GM21423 (cell line): ENCODE measurements at regions not wholly inside any gene's neighbourhood (a gene's known extent, or its start where the extent isn't known, plus 50 kb on each side); places are given as distances from the start of the nearest gene placed in this dataset.
"Not testable (repeated sequence)": the region's sequence is repeated elsewhere in the genome, so short reads cannot be mapped to it uniquely, and the experiment has no call there.

Experiments
- ATAC-seq: cut with Tn5 transposase; IDR thresholded peaks from one replicate; pipeline ENCODE4 v1.9.1; 2021; ENCODE audit warnings: mild to moderate bottlenecking, moderate library complexity; ENCODE audit not compliant: unreplicated experiment

DNA sequence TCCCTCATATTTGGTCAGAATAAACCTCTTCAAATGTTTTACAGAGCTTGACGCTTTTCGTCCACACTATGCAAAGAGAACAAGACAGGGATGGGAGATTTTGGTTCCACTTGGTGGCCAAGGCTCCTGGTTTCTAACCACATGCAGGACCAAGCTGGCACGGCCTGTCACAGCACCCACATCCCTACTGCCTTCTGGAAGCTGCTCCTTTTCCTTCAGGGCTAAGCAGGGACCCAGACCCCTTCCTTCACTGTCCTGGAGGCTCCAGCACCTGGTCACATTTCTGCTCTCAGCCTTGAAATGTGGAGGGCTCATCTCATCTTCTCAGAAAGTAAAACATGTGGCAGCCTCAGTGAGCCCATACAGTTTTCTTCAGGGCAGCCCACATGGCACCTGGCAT, 50.4 kb upstream of the ARHGEF7 start:
- ATAC-seq = no peak

DNA sequence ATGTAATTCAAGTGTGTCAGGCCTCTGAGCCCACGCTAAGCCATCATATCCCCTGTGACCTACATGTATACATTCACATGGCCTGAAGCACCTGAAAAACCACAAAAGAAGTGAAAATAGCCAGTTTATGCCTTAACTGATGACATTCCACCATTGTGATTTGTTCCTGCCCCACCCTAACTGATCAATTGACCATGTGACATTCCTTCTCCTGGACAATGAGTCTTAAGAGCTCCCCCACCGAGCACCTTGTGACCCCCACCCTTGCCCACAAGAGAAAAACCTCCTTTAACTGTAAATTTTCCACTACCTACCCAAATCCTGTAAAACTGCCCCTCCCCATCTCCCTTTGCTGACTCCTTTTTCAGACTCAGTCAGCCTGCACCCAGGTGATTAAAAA, 52.1 kb upstream of the ARHGEF7 start:
- ATAC-seq = no peak

DNA sequence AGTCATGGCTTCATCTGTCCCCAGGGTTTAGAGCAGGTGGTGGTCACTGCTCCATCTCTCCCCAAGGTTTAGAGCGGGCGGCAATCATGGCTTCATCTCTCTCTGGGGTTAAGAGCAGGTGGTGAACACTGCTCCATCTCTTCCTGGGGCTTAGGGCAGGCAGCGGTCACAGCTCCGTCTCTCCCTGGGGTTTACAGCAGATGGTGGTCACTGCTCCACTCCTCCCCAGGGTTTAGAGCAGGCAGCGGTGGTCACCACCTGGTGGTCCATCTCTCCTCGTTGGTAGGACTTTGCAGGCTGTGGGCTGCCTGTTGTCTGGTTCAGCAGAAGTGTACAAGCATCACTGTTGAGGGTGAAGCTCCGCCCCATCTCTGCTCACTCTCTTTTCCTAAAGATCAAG, 52.8 kb upstream of the ARHGEF7 start:
- no peak for ATAC-seq

DNA sequence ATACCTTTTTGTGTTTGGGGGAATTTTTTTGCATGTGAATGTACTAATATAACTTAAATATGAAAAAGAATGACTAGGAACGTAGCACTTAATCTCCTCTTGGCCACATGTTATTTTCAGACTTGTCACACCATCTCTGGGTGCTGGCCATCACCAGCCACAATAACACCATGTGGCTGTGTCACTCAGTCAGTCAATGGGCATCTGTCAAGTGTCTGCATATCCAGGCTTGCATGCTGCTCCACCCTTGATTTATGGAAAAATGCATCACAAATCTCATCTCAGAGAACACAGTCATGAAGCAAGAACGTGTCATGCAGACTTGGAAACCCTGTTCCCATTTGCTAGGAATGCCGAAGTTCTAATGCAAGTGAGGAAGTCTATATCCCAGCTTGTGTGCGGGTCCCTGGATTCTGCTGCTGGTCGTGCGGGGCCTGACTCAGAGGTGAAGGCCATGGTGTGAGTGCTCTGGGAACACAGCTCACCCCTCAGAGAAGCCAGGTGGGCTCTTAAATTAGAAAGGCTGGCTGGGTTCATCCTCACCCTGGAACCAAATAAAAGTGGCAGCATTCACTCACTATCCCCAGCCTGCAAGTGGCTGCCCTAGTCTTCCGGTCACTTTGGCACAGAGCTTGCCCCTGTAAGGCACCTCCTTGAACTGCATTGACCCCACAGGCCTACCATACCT, 53.6 kb upstream of the ARHGEF7 start:
- ATAC-seq = no peak

DNA sequence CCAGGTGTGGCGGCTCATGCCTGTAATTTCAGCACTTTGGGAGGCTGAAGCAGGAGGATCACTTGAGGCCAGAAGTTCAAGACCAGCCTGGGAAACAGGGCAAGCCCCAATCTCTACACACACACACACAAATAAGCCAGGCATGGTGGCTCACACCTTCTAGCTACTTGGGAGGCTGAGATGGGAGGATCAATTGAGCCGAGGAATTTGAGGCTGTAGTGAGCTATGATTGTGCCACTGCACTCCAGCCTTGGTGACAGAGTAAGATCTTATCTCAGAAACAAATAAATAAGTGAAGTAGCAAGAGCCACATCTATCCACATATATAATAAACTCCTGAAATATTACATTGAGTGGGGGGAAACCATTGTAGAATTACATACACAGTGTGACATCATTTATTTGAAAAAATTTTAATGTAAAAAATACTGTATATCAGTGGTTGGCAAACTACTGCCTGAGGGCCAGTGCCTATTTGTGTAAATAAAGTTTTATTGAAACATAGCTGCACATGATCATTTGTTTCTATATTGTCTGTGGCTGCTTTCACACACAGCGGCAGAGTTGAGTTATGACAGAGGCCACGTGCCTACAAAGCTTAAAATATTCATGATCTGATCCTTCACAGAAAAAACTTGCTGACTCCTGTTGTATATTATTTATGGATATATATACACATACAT, 54.7 kb upstream of the ARHGEF7 start:
- no peak for ATAC-seq

DNA sequence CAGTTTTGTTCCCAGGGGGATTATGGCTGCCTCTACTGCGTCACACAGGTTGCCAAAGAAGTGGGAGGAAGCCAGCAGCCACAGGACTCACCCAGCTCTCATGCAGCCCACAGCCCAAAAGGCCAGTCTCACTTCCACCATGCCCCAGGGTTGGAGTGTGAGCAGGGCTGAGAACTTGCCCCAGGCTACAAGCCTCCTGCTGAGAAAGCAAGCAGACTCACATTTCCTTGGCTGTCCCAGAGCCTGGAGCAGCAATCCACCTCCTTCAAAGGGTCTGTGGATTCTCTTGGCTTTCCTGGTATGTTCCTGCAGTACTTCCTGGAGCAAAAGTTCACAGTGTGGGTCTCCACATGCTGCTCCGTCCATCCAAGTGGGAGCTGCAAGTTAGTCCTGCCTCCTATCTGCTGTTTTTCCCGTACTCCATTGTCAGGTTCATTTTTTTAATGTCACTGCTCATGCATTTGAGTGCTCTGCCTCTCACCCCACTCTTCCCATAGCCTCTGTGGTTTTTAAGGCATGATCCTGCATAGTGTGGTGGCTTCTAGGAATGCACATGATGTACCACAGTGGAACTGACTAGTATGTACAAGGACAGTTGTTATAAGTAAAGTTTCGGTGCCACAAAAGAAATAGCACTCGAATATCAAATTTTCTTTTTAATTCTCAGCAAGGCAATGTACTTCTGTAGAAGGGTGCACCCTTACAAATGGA, 56.2 kb upstream of the ARHGEF7 start:
- no peak for ATAC-seq

DNA sequence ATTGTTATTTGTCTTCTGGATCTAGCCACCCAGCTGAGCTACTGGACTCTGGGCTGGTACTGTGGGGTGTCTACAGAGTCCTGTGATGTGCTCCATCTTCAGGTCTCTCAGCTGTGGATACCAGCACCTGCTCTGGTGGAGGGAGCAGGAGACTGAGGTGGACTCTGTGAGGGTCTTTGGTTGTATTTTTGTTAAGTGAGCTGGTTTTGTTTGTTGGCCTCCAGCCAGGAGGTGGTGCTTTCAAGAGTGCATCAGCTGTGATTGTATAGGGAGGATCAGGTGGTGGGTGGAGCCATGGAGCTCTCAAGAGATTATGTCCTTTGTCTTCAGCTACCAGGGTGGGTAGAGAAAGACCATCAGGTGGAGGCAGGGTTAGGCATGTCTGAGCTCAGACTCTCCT, 56.8 kb upstream of the ARHGEF7 start:
- ATAC-seq = not testable (repeated sequence)

DNA sequence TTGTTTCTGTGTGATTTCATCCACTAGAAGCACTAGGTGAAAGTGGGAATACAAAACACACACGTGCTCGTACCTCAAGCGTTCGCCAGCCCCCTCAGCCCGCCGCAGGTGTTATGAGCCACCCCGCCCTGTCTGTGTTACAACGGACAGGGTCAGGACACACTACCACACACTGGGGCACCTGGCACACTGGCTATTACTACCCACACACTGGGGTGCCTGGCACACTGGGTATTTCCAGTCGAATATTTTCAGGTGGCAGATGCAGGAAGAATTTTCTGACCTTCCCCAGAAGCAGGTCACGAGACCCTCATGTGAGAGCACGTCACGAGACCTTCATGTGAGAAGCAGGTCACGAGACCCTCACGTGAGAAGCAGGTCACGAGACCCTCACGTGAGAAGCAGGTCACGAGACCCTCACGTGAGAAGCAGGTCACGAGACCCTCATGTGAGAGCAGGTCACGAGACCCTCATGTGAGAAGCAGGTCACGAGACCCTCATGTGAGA, 63.3 kb upstream of the ARHGEF7 start:
- not testable (repeated sequence) for ATAC-seq

DNA sequence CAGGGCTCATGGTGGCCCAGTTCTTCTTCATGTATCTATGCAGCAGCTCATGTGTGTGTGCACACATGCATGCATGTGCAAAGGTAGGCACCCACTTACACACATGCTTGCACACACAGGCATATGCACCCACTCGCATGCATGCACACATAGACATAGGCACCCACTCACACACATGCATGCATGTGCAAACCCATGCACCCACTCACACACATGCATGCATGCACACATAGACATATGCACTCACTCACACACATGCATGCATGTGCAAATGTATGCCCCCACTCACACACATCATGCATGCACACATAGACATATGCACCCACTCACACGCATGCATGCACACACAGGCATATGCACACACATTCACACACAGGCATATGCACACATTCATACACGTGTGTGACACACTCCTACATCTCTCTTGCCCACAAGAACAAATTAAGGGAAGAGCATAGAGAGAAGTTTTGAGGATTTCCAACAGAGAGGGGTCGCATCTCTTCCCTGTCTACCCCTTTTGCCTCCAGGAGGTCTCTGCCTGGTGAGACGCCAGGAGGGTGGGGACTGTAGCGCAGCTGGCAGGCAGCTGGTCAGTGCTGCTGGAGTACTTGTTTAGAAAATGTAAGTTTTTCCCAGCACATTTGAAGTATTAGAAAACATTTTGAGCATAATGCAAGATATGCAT, 63.9 kb upstream of the ARHGEF7 start:
- no peak for ATAC-seq

DNA sequence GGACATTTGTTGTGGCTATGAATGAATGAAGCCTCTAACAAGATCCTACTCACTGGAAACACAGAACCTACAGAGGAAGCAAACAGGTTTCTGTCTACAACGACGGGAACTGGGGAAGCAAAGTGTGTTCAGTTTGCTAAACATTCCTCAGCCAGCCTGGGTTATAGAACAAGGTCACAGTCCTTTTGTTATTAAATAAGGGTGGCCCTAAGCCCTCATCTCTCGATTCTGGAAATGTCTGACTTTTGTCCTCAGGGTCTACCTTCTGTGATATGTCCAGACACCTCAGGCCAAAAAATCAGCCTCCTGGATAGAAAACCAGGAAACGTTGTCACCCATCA, 64.6 kb upstream of the ARHGEF7 start:
- no peak for ATAC-seq

DNA sequence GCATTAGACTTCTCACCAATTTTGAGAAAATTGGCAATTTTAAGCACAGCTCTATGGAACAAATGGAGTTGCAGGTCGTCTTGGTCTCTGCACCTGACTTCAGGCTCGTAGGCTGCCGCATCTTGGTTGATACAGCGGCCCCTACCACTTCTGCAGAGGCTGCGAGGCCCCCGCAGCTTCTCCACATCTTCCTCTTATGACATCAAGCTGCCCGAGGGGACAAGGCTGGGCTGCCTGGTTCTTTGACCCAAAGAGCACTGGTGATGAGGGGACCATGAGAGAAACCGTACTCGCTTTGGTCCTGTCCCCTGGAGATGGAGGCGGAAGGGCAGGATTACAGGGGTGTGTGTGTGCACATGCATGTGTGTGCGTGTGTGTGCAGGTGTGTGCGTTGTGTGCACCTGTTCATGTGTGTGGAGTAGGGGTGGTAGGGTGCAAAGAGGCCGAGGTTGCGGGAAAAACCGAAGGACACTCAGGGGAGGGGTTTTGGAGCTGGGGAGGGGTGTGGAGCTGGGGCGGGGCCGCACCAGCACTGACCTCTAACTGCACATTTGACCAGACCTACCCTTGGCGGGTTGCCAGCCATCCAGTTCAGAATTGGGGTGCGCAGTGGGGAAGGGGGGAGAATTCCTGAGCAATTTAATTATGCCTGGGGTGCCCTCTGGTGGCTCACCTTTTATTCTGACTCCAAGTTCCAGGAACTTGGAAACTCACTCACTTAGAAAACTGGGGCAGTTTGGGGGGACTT, 65.1 kb upstream of the ARHGEF7 start:
- ATAC-seq = no peak

DNA sequence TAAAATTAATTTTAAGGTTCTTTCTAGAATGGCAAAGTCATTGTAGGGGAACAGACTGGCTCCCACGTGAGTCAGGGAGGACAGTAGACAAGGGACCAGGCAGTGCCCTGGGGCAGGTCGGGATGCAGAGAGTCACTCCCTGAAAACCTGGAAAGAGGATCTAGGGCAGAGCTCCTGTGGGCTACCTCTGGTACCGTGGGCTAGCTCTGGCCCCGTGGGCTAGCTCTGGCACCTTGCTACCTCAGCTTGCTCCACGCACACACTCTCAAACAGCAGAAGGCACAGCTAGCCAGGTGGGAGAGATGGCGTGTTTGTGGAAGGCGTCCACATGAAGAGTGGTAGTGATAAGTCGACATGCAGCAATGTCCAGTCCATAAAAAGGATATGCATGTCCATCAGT, 66.7 kb upstream of the ARHGEF7 start:
- no peak for ATAC-seq

DNA sequence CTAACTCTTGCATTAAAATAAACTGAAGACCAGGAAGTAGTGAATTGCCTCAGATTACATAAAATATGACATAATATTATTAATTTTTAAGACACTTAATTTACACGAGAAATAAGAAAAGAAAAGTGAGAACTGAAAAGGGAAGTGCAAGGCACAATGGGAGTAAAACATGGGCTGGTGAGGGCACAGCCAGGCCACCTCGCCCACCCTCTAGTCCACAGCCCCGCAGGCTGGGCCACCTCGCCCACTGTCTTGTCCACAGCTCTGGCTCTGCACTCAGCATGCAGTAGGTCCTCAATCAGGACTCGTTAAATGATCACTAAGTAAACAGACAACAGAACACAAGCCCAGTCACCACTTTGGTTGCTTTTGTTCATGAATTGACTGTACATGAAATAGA, 67.8 kb upstream of the ARHGEF7 start:
- no peak for ATAC-seq

DNA sequence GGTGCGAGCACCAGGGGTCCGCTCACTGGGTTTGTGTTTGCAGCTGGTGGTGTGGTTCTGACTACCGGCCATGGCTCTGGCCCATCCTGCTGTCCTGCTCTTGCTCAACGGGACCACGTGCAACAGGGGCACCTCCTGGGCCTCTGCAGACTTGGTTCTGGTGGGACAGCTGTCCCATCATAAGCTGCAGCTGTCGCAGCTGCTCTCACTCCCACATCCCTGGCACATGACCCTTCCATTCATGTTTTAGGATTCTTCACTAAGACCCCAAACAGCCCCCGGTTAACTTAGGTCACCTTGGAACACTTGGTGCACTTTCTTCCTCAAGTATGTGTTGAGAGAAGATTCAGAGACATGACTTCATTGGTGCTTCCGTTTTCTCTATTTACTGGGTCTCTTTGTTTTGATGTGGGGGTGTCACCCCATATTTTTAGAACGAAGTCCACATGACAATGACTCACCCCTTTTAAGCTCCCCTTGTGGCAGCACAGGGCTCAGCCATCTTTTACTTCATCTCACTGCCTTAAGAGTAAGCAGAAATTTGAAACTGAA, 68.4 kb upstream of the ARHGEF7 start:
- ATAC-seq = no peak

DNA sequence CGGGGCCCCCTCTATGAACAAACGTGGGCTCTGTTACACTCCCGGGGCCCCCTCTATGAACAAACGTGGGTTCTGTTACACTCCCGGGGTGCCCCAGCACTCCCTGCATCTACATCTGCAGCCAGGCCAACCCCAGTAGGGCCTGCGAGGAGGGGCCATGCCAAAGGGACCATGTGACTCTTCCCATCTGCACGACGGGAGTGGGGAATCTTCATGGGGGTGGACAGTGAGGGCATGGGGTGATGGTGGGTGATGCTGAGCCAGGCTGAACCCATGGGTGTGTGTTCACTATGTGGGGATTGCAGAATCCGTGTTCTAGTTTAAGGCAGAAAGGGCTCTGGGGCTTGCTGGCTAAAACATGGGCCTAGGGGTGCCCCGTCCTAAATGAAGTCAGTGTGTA, 69.9 kb upstream of the ARHGEF7 start:
- ATAC-seq = no peak

DNA sequence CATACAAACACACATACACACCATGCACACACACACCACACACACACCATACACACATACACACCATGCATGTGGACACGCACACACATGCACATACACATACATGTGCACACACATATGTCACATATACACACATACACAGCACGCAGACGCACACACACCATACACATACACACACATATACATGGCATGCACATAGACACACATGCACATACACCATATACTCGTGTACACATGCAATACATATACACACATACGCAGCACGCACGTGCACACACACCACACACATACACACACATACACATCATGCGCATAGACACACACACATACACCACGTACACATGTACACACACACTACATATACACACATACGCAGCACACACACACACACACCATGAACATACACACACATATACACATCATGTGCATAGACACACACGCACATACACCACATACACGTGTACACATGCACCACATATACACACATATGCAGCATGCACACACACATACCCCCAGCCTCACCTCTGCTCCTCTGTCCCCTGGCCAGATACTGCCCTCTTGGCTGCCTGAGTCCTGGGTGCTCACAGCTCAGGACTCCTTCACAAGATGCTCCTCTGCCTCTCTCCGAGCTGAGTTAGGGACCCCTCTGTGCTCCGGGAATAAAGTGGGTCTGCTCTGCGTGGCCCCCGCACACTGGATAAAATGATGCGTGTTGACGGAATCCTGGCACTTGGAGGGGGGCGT, 70.9 kb upstream of the ARHGEF7 start:
- no peak for ATAC-seq

DNA sequence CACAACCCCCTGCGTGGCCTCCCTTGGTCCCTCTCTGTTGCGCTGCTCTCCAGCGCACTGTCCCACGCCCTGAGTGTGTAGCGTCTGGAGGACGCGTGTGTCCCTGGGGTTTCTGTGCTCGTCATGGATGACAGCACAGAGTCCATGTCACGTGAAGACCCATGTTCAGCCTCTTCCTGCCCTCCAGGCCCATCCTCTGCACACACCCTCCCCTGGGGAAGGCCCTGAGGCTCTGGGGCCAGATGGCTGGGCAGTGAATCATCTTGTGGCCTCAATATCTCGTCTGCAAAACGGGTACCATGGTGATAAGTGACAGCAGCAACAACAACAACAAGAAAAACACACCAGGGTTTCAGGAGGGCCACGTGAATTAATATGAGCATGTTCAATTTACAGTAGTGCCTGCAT, 71.5 kb upstream of the ARHGEF7 start:
- no peak for ATAC-seq

DNA sequence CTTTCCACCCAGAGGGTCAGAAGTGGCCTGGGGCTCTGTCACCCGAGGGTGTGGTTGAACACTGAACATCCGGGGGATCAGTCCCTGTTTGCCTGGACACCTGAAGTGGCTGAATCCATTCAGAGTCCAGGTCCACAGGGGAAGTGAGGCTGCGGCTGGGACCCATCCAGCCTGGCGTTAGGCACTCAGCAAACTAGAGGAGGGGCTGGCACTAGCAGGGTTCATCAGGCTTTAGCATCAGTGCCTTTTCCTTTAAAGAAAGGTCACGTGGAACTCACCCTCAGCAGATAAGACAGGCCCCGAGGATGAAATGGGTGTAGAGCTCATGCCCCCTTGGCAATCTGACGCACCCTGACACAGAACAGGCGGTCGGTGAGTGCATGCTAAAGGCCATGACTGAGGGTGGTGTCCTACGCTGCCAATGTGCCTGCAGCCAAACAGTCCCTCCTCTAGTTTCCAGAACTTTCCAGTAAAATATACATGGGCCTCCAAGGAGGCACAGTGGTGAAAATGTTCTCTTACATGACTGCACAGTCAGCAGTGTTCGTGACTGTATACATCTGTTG, 72.4 kb upstream of the ARHGEF7 start:
- ATAC-seq = no peak

DNA sequence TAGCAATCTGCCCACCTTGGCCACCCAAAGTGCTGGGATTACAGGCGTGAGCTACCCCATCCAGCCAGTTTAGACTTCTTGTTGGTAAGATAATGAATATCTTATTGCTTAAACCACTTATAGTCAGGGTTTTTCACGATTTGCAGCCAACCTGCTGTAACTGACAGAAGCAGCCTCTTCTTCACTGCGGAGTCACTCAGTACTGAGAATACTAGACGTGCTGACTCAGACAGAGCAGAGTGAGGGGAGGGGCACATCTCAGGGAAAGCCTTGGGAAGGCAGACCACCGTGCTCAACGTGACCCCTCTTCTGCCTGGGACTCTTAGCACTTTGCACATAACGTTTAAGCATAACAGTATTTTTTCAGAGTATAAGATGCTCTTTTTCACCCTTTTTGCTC, 74.3 kb upstream of the ARHGEF7 start:
- no peak for ATAC-seq

DNA sequence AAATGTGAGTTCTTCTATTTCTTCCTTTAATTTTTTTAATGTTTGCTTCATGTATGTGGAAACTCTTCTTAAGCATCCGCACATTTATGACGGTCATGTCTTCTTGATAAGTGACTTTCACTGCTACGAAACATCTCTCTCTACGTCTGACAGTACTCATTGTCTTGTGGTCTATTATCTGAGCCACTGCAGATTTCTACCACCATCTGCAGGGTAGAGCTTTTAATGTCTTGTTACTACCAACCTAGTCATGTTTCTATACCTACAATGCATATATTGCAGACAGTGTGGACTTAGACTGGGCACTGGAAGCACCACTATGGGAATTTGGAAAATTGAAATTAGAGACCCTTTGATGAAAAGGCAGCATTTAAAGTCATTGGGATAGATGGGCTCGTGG, 75.4 kb upstream of the ARHGEF7 start:
- no peak for ATAC-seq
